ENCODE measurements at regions not wholly inside any gene's neighbourhood (a gene's known extent, or its start where the extent isn't known, plus 50 kb on each side); places are given as distances from the start of the nearest gene placed in this dataset.

- peaks cover 2 to 4% (median 3%) of the 10 kb centered on the region in 3 donors for H3K27me3 Mint-ChIP-seq (ENCODE audit: low read depth in 3 of 3)
- H3K4me1 ChIP-seq (ENCODE audit: control insufficient read depth in 1 of 2, insufficient read depth in 2 of 2, low read length in 2 of 2), result no peaks in the 10 kb centered on the region
- no peak overlapping the region for H3K4me3 Mint-ChIP-seq
- no peaks in the 10 kb centered on the region for H3K4me1 Mint-ChIP-seq
- H2AFZ ChIP-seq (ENCODE audit: insufficient read depth, low read depth, low read length, poor library complexity, severe bottlenecking), result no peak overlapping the region
- H3K27ac Mint-ChIP-seq, result no peak overlapping the region
- no peak overlapping the region for H3K9ac ChIP-seq (ENCODE audit: insufficient read depth, low read length, poor library complexity, severe bottlenecking)
- no peak overlapping the region for H3K4me3 ChIP-seq (replicated peaks in 1 of 3; ENCODE audit: low read depth in 2 of 3, low read length in 3 of 3)
- H3K27ac ChIP-seq (ENCODE audit: low read depth in 1 of 2, low read length in 2 of 2), result no peak overlapping the region
- no peaks in the 10 kb centered on the region for H3K36me3 Mint-ChIP-seq
- no peak overlapping the region for H3K4me2 ChIP-seq (replicated peaks; ENCODE audit: extremely low read depth, low read length, poor library complexity, severe bottlenecking)
- no peaks in the 10 kb centered on the region for H3K27me3 ChIP-seq (ENCODE audit: control insufficient read depth in 2 of 2, insufficient read depth in 2 of 2, low read length in 2 of 2)
- no peaks in the 10 kb centered on the region for H4K20me1 ChIP-seq (ENCODE audit: insufficient read depth, low read length)
- DNase-seq, result no peak
- peaks cover 0 to 10% (median 2%) of the 10 kb centered on the region in 7 donors for H3K9me3 Mint-ChIP-seq
- 39% methylated on average over 4 of the region's 5 CpGs for WGBS (ENCODE audit: insufficient coverage)
- no peak for TF ChIP-seq CTCF (IDR thresholded peaks at IDR 0.05)
- no peaks in the 10 kb centered on the region for H3K9me3 ChIP-seq (replicated peaks in 1 of 2; ENCODE audit: control insufficient read depth in 1 of 2, insufficient read depth in 1 of 2, low read length in 2 of 2)
- H3K79me2 ChIP-seq (ENCODE audit: insufficient read depth, low read length), result no peaks in the 10 kb centered on the region
- H3K36me3 ChIP-seq (replicated peaks in 1 of 2; ENCODE audit: control insufficient read depth in 1 of 2, insufficient read depth in 2 of 2, low read length in 2 of 2), result no peaks in the 10 kb centered on the region
- intact Hi-C loops (cut with micrococcal nuclease), result no loop called here
Measured at GRCh38 chr6:1190366-1190765, 121.5 kb upstream of the FOXQ1 start.

- no peak for DNase-seq
- Mint-ChIP-seq H3K27ac (no peak overlapping the region), H3K9me3 (peaks cover 0 to 7% (median 0%) of the 10 kb centered on the region in 7 donors), H3K4me1 (no peaks in the 10 kb centered on the region), H3K36me3 (no peaks in the 10 kb centered on the region), H3K4me3 (no peak overlapping the region), H3K27me3 (ENCODE audit: low read depth in 3 of 3) (peaks cover 2 to 4% (median 3%) of the 10 kb centered on the region in 3 donors)
- TF ChIP-seq CTCF (IDR thresholded peaks at IDR 0.05), result no peak
- no peaks in the 10 kb centered on the region for H3K27me3 ChIP-seq (ENCODE audit: control insufficient read depth in 2 of 2, insufficient read depth in 2 of 2, low read length in 2 of 2)
- no peaks in the 10 kb centered on the region for H3K9me3 ChIP-seq (replicated peaks in 1 of 2; ENCODE audit: control insufficient read depth in 1 of 2, insufficient read depth in 1 of 2, low read length in 2 of 2)
- 100% methylated on average over 1 of the region's 3 CpGs for WGBS (ENCODE audit: insufficient coverage)
- no peak overlapping the region for H3K4me2 ChIP-seq (replicated peaks; ENCODE audit: extremely low read depth, low read length, poor library complexity, severe bottlenecking)
- no peaks in the 10 kb centered on the region for H4K20me1 ChIP-seq (ENCODE audit: insufficient read depth, low read length)
- no peaks in the 10 kb centered on the region for H3K79me2 ChIP-seq (ENCODE audit: insufficient read depth, low read length)
- no peak overlapping the region for H3K9ac ChIP-seq (ENCODE audit: insufficient read depth, low read length, poor library complexity, severe bottlenecking)
- H3K27ac ChIP-seq (ENCODE audit: low read depth in 1 of 2, low read length in 2 of 2), result no peak overlapping the region
- no peaks in the 10 kb centered on the region for H3K4me1 ChIP-seq (ENCODE audit: control insufficient read depth in 1 of 2, insufficient read depth in 2 of 2, low read length in 2 of 2)
- H3K36me3 ChIP-seq (replicated peaks in 1 of 2; ENCODE audit: control insufficient read depth in 1 of 2, insufficient read depth in 2 of 2, low read length in 2 of 2), result no peaks in the 10 kb centered on the region
- intact Hi-C loops (cut with micrococcal nuclease), result no loop called here
- H2AFZ ChIP-seq (ENCODE audit: insufficient read depth, low read depth, low read length, poor library complexity, severe bottlenecking), result no peak overlapping the region
- H3K4me3 ChIP-seq (replicated peaks in 1 of 3; ENCODE audit: low read depth in 2 of 3, low read length in 3 of 3), result no peak overlapping the region
Measured at GRCh38 chr6:1188199-1188598, 123.7 kb upstream of the FOXQ1 start.
